ENCODE measurements at regions not wholly inside any gene's neighbourhood (a gene's known extent, or its start where the extent isn't known, plus 50 kb on each side); places are given as distances from the start of the nearest gene placed in this dataset.

GRCh38 chr5:73390972-73391371, 57.6 kb downstream of the FOXD1 start:
- Histone ChIP-seq H3K9me3 (no peaks in the 10 kb centered on the region), H3K27me3 (peaks cover 3% of the 10 kb centered on the region), H3K4me1 (no peaks in the 10 kb centered on the region), H3K36me3 (no peaks in the 10 kb centered on the region), H3K4me3 (replicated peaks in 1 of 3) (no peak overlapping the region), H3K27ac (no peak overlapping the region)
- WGBS, 2 donors, result 80 to 84% methylated on average over 2 of the region's 2 CpGs
- no peak for DNase-seq
- intact Hi-C loops (cut with DNase I), result no loop called here
- TF ChIP-seq CTCF (IDR thresholded peaks at IDR 0.05), result no peak
- no peak for TF ChIP-seq POLR2A (IDR thresholded peaks at IDR 0.05)

- no peaks in the 10 kb centered on the region for H3K36me3 ChIP-seq
- H3K4me3 ChIP-seq (replicated peaks in 1 of 3), result no peak overlapping the region
- H3K4me1 ChIP-seq, result no peaks in the 10 kb centered on the region
- WGBS, 2 donors, result 90 to 97% methylated on average over 2 of the region's 2 CpGs
- DNase-seq, result no peak
- H3K27me3 ChIP-seq, result peaks cover 3% of the 10 kb centered on the region
- no peaks in the 10 kb centered on the region for H3K9me3 ChIP-seq
- TF ChIP-seq CTCF (IDR thresholded peaks at IDR 0.05), result no peak
- no peak for TF ChIP-seq POLR2A (IDR thresholded peaks at IDR 0.05)
- H3K27ac ChIP-seq, result no peak overlapping the region
- intact Hi-C loops (cut with DNase I), result no loop called here
Measured at GRCh38 chr5:73388740-73389139, 59.8 kb downstream of the FOXD1 start.

- Histone ChIP-seq H3K36me3 (no peaks in the 10 kb centered on the region), H3K27ac (no peak overlapping the region), H3K9me3 (no peaks in the 10 kb centered on the region), H3K27me3 (peaks cover 3% of the 10 kb centered on the region), H3K4me1 (no peaks in the 10 kb centered on the region), H3K4me3 (replicated peaks in 1 of 3) (no peak overlapping the region)
- intact Hi-C loops (cut with DNase I), result no loop called here
- WGBS, 2 donors, result 84% methylated on average over 4 of the region's 4 CpGs
- DNase-seq, result no peak
- TF ChIP-seq CTCF (IDR thresholded peaks at IDR 0.05) (no peak), POLR2A (IDR thresholded peaks at IDR 0.05) (no peak)
Measured at GRCh38 chr5:73388306-73388684, 60.3 kb downstream of the FOXD1 start.

GRCh38 chr5:73387601-73388305, 60.8 kb downstream of the FOXD1 start:
- no peak for TF ChIP-seq CTCF (IDR thresholded peaks at IDR 0.05)
- TF ChIP-seq POLR2A (IDR thresholded peaks at IDR 0.05), result no peak
- H3K27me3 ChIP-seq, result peaks cover 6% of the 10 kb centered on the region
- intact Hi-C loops (cut with DNase I), result no loop called here
- no peak for DNase-seq
- H3K36me3 ChIP-seq, result no peaks in the 10 kb centered on the region
- no peak overlapping the region for H3K27ac ChIP-seq
- H3K9me3 ChIP-seq, result no peaks in the 10 kb centered on the region
- 24 to 37% methylated on average over 7 of the region's 7 CpGs for WGBS, 2 donors
- no peaks in the 10 kb centered on the region for H3K4me1 ChIP-seq
- no peak overlapping the region for H3K4me3 ChIP-seq (replicated peaks in 1 of 3)

GRCh38 chr5:73387149-73387591, 61.4 kb downstream of the FOXD1 start:
- WGBS, 2 donors, result 88 to 95% methylated on average over 1 of the region's 1 CpG
- no peak for TF ChIP-seq POLR2A (IDR thresholded peaks at IDR 0.05)

More at GRCh38 chr5:73387149-73387591, 61.4 kb downstream of the FOXD1 start:
- no peaks in the 10 kb centered on the region for H3K36me3 ChIP-seq
- peaks cover 9% of the 10 kb centered on the region for H3K27me3 ChIP-seq
- no peak overlapping the region for H3K4me3 ChIP-seq (replicated peaks in 1 of 3)
- H3K4me1 ChIP-seq, result peaks cover under 1 to 4% of the 10 kb centered on the region in 2 donors
- intact Hi-C loops (cut with DNase I), result no loop called here
- no peak overlapping the region for H3K27ac ChIP-seq
- H3K9me3 ChIP-seq, result no peaks in the 10 kb centered on the region
- no peak for DNase-seq
